SK-N-SH (cell line): ENCODE measurements at regions not wholly inside any gene's neighbourhood (a gene's known extent, or its start where the extent isn't known, plus 50 kb on each side); places are given as distances from the start of the nearest gene placed in this dataset.

Source experiments
- CTCF ChIA-PET: fragments of 300-600, 350-600 bp; formaldehyde crosslinking; extraction: SDS; loops from one replicate; lab custom pipeline; 2021; lab: Yijun Ruan, JAX
- POLR2A ChIA-PET: fragments of 350-600 bp; sonication (Branson Sonifier 250); formaldehyde crosslinking; extraction: SDS; loops from one replicate; lab custom pipeline; 2020; ENCODE audit warnings: antibody characterized with exemption, inconsistent platforms; lab: Yijun Ruan, JAX
- DNase-seq: peaks from one replicate; pipeline ENCODE4 v3.0.0; 2012
- H2AFZ ChIP-seq: fragments of 200-600 bp; sonication (generic); 2 replicates; pipeline ENCODE4 v1.8.1; 2016; ENCODE audit warnings: antibody characterized with exemption, mild to moderate bottlenecking, low read depth
- H3F3A ChIP-seq: fragments of 200-600 bp; sonication (generic); replicated peaks from 2 replicates; pipeline ENCODE3; 2016; ENCODE audit warnings: antibody characterized with exemption, mild to moderate bottlenecking; ENCODE audit not compliant: insufficient read depth
- H3K27ac ChIP-seq, 2 experiments: fragments of 200-500 bp in 1 of 2; fragments of 200-600 bp in 1 of 2; sonication (Bioruptor generic) in 1 of 2; sonication (generic), shearing (Covaris generic) in 1 of 2; 2 replicates each; pipeline versions ENCODE4 v1.5.1 to v1.6.1; 2014 to 2016; ENCODE audit warnings: low read depth in 2 of 2, inconsistent platforms in 1 of 2, low read length in 1 of 2, mild to moderate bottlenecking in 1 of 2, mixed read lengths in 1 of 2
- H3K27me3 ChIP-seq: fragments of 200-600 bp; sonication (generic), shearing (Covaris generic); 2 replicates; pipeline ENCODE4 v1.6.1; 2016; ENCODE audit warnings: mixed run types; ENCODE audit not compliant: insufficient read depth
- H3K36me3 ChIP-seq, 2 experiments: fragments of 200-500 bp in 1 of 2; fragments of 200-600 bp in 1 of 2; sonication (Bioruptor generic) in 1 of 2; sonication (generic) in 1 of 2; replicated peaks in 1 of 2; 2 replicates each; pipeline versions ENCODE3 to v1.5.1; 2014 to 2016; ENCODE audit warnings: low read length in 1 of 2, mild to moderate bottlenecking in 1 of 2; ENCODE audit not compliant: insufficient read depth in 2 of 2, control insufficient read depth in 1 of 2
- H3K4me1 ChIP-seq, 2 experiments: fragments of 200-500 bp in 1 of 2; fragments of 200-600 bp in 1 of 2; sonication (Bioruptor generic) in 1 of 2; sonication (generic), shearing (Covaris generic) in 1 of 2; 2 replicates each; pipeline versions ENCODE4 v1.5.1 to v1.6.1; 2014 to 2016; ENCODE audit warnings: low read depth in 1 of 2, low read length in 1 of 2, mixed run types in 1 of 2; ENCODE audit not compliant: insufficient read depth in 2 of 2, control insufficient read depth in 1 of 2
- H3K4me2 ChIP-seq: fragments of 200-600 bp; sonication (generic), shearing (Covaris generic); 2 replicates; pipeline ENCODE4 v1.6.1; 2017; ENCODE audit warnings: mixed run types
- H3K4me3 ChIP-seq, 2 experiments: fragments of 200-500 bp in 1 of 2; fragments of 200-600 bp in 1 of 2; sonication (Bioruptor generic) in 1 of 2; sonication (generic), shearing (Covaris generic) in 1 of 2; 2 replicates each; pipeline versions ENCODE4 v1.5.1 to v1.8.1; 2014 to 2016; ENCODE audit warnings: low read depth in 2 of 2, inconsistent platforms in 1 of 2, low read length in 1 of 2, mild to moderate bottlenecking in 1 of 2, mixed read lengths in 1 of 2, moderate library complexity in 1 of 2
- H3K79me2 ChIP-seq: fragments of 200-600 bp; sonication (generic); 2 replicates; pipeline ENCODE4 v1.8.1; 2017; ENCODE audit warnings: mild to moderate bottlenecking; ENCODE audit not compliant: insufficient read depth
- H3K9ac ChIP-seq: fragments of 200-600 bp; sonication (generic); 2 replicates; pipeline ENCODE4 v1.6.1; 2017; ENCODE audit warnings: mixed run types
- H3K9me2 ChIP-seq: fragments of 200-600 bp; sonication (generic); 2 replicates; pipeline ENCODE4 v1.6.1; 2017; ENCODE audit warnings: mixed run types
- H3K9me3 ChIP-seq: fragments of 200-600 bp; sonication (generic); 2 replicates; pipeline ENCODE4 v1.6.1; 2017; ENCODE audit warnings: mixed run types, mild to moderate bottlenecking, moderate library complexity
- H4K20me1 ChIP-seq: fragments of 200-600 bp; sonication (generic); 2 replicates; pipeline ENCODE4 v1.6.1; 2017; ENCODE audit warnings: mild to moderate bottlenecking, mixed run types; ENCODE audit not compliant: insufficient read depth
- EP300 ChIP-seq, 2 experiments: IDR thresholded peaks; 2 replicates each; pipeline versions ENCODE4 v1.4.0 to v1.6.1; 2012; ENCODE audit warnings: borderline replicate concordance in 1 of 2, low read depth in 1 of 2, low read length in 1 of 2
- FOSL2 ChIP-seq: IDR thresholded peaks from 2 replicates; pipeline ENCODE4 v1.4.0; 2012; ENCODE audit warnings: low read depth, mild to moderate bottlenecking, moderate library complexity, borderline replicate concordance
- GABPA ChIP-seq: IDR thresholded peaks from 2 replicates; pipeline ENCODE4 v1.4.0; 2012; ENCODE audit warnings: low read depth, mild to moderate bottlenecking
- MEF2A ChIP-seq: IDR thresholded peaks from 2 replicates; pipeline ENCODE4 v1.4.0; 2012; ENCODE audit warnings: low read depth, borderline replicate concordance
- MXI1 ChIP-seq: IDR thresholded peaks from 2 replicates; pipeline ENCODE4 v1.6.1; 2012; ENCODE audit warnings: mild to moderate bottlenecking, low read depth, low read length, improper control_type of control experiment
- NFIC ChIP-seq: IDR thresholded peaks from 2 replicates; pipeline ENCODE4 v1.4.0; 2012; ENCODE audit warnings: borderline replicate concordance
- NRF1 ChIP-seq: IDR thresholded peaks from 2 replicates; pipeline ENCODE4 v1.6.1; 2012; ENCODE audit warnings: low read depth, mild to moderate bottlenecking, low read length
- POLR2AphosphoS5 ChIP-seq: IDR thresholded peaks from 2 replicates; pipeline ENCODE4 v1.6.1; 2012; ENCODE audit warnings: low read depth, low read length
- RFX5 ChIP-seq: IDR thresholded peaks from 2 replicates; pipeline ENCODE4 v1.6.1; 2012; ENCODE audit warnings: mild to moderate bottlenecking, improper control_type of control experiment, low read length
- SIN3A ChIP-seq: IDR thresholded peaks from 2 replicates; pipeline ENCODE4 v1.6.1; 2012; ENCODE audit warnings: low read depth, mild to moderate bottlenecking, low read length, moderate library complexity, borderline replicate concordance
- YY1 ChIP-seq: IDR thresholded peaks from 2 replicates; pipeline ENCODE4 v1.4.0; 2012; ENCODE audit warnings: low read depth, mild to moderate bottlenecking
- ZBTB33 ChIP-seq: IDR thresholded peaks from 2 replicates; pipeline ENCODE4 v1.4.0; 2012; ENCODE audit warnings: low read depth, borderline replicate concordance
- WGBS: methylation state at CpG from one replicate; pipeline ENCODE4 v1.1.6; 2017; ENCODE audit warnings: low lambda C conversion rate; 5-methylcytosine and 5-hydroxymethylcytosine counted together
- TF ChIP-seq, protein P1 (sequence below): IDR thresholded peaks from 2 replicates; pipeline ENCODE4 v1.4.0; 2012; ENCODE audit warnings: low read depth
- TF ChIP-seq, protein P2 (sequence below): fragments of 150-350 bp; IDR thresholded peaks from 2 replicates; pipeline ENCODE4 v1.6.1; 2017; ENCODE audit warnings: antibody characterized with exemption, low read length, low read depth, borderline replicate concordance

- no peak for TF ChIP-seq NRF1
- no peak for TF ChIP-seq SIN3A
- TF ChIP-seq, protein P1, sequence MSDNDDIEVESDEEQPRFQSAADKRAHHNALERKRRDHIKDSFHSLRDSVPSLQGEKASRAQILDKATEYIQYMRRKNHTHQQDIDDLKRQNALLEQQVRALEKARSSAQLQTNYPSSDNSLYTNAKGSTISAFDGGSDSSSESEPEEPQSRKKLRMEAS = no peak
- TF ChIP-seq EP300 (IDR thresholded peaks at IDR 0.05; ENCODE audit: borderline replicate concordance in 1 of 2, low read depth in 1 of 2, low read length in 1 of 2) = no peak
- no peak for TF ChIP-seq YY1
- TF ChIP-seq ZBTB33 = no peak
- H2AFZ ChIP-seq = no peak overlapping the region
- H3F3A ChIP-seq = no peaks in the 10 kb centered on the region
- no peak for DNase-seq
- H3K9me3 ChIP-seq = no peaks in the 10 kb centered on the region
- no peak overlapping the region for H3K27ac ChIP-seq
- POLR2A ChIA-PET = no interaction called here
- CTCF ChIA-PET = interaction anchor here (0.8 to 10.5 kb wide), 8 partner anchors 9 to 786 kb away, joined by 3 to 111 read pairs (median 4); partner anchors contain the start of gene CBX3
- no peak overlapping the region for H3K4me3 ChIP-seq
- no peak overlapping the region for H3K9ac ChIP-seq
- no peaks in the 10 kb centered on the region for H3K36me3 ChIP-seq
- H3K4me2 ChIP-seq = no peak overlapping the region
- H3K4me1 ChIP-seq = peaks cover 0 to 7% of the 10 kb centered on the region in 2 experiments; a peak in 2 of 4 replicates
- peaks cover 26% of the 10 kb centered on the region for H3K27me3 ChIP-seq
- 28% methylated on average over 14 of the region's 14 CpGs for WGBS
- H4K20me1 ChIP-seq = no peaks in the 10 kb centered on the region
- no peaks in the 10 kb centered on the region for H3K79me2 ChIP-seq
- no peaks in the 10 kb centered on the region for H3K9me2 ChIP-seq
Measured at GRCh38 chr7:25881317-25882037, 270.5 kb upstream of the NFE2L3 start.

GRCh38 chr7:25882151-25882773 is 269.7 kb upstream of the NFE2L3 start:
- Histone ChIP-seq H3K79me2 (no peaks in the 10 kb centered on the region), H3K9ac (no peak overlapping the region), H3K9me3 (no peaks in the 10 kb centered on the region), H3K4me1 (peaks cover 0 to 14% of the 10 kb centered on the region in 2 experiments; a peak in 2 of 4 replicates), H3F3A (no peaks in the 10 kb centered on the region), H2AFZ (no peak overlapping the region), H3K4me2 (no peak overlapping the region), H3K27ac (no peak overlapping the region), H3K9me2 (no peaks in the 10 kb centered on the region), H3K4me3 (no peak overlapping the region), H3K27me3 (peaks cover 24% of the 10 kb centered on the region), H4K20me1 (no peaks in the 10 kb centered on the region), H3K36me3 (no peaks in the 10 kb centered on the region)
- 28% methylated on average over 13 of the region's 13 CpGs for WGBS
- ChIA-PET POLR2A (no interaction called here), CTCF (interaction anchor here (0.8 to 10.5 kb wide), 8 partner anchors 8 to 785 kb away, joined by 3 to 111 read pairs (median 4); partner anchors contain the start of gene CBX3)
- TF ChIP-seq MXI1 = no peak
- TF ChIP-seq GABPA = no peak
- TF ChIP-seq EP300 (IDR thresholded peaks at IDR 0.05; ENCODE audit: borderline replicate concordance in 1 of 2, low read depth in 1 of 2, low read length in 1 of 2) = no peak
- TF ChIP-seq FOSL2 = no peak
- TF ChIP-seq NRF1 = no peak
- no peak for TF ChIP-seq MEF2A
- no peak for TF ChIP-seq NFIC
- no peak for TF ChIP-seq RFX5
- TF ChIP-seq SIN3A = no peak
- TF ChIP-seq POLR2AphosphoS5 = no peak
- TF ChIP-seq, protein P2, sequence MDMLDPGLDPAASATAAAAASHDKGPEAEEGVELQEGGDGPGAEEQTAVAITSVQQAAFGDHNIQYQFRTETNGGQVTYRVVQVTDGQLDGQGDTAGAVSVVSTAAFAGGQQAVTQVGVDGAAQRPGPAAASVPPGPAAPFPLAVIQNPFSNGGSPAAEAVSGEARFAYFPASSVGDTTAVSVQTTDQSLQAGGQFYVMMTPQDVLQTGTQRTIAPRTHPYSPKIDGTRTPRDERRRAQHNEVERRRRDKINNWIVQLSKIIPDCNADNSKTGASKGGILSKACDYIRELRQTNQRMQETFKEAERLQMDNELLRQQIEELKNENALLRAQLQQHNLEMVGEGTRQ = no peak
- TF ChIP-seq YY1 = no peak
- DNase-seq = no peak
